Activated CD8-positive, alpha-beta memory T cell treated with anti-CD3 and anti-CD28 coated beads for 36 hours (primary cell): ENCODE measurements at regions not wholly inside any gene's neighbourhood (a gene's known extent, or its start where the extent isn't known, plus 50 kb on each side); places are given as distances from the start of the nearest gene placed in this dataset.

ENCODE experiments used
- CTCF ChIA-PET: fragments of 350-600 bp; sonication (Branson Sonifier 250); formaldehyde crosslinking; loops from one replicate; lab custom pipeline; 2021; ENCODE audit warnings: antibody characterized with exemption; lab: Charles Lee
- POLR2A ChIA-PET: fragments of 350-600 bp; sonication (Branson Sonifier 250); formaldehyde crosslinking; loops from one replicate; lab custom pipeline; 2021; ENCODE audit warnings: antibody characterized with exemption; lab: Charles Lee

DNA sequence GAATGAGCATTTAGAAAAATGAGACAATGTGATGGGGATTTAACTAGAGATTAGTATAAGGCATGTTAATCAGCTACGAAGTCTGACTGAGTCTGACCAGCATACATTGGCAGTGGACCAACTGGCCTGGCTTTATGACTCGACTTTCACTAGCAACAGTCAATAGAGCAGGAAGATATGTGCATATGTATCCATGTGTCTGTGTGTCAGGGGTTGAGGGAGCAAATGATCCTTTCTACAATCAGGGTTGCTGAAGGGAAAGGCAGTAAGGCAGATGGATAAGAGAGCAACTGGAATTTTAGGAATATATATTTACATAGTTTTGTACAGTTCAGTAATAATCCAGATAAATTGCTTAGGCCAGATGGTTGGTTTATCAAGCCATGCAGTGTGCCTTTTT, 645.6 kb downstream of the PLA2G4A start:
- POLR2A ChIA-PET = no interaction called here
- CTCF ChIA-PET = no interaction called here

DNA sequence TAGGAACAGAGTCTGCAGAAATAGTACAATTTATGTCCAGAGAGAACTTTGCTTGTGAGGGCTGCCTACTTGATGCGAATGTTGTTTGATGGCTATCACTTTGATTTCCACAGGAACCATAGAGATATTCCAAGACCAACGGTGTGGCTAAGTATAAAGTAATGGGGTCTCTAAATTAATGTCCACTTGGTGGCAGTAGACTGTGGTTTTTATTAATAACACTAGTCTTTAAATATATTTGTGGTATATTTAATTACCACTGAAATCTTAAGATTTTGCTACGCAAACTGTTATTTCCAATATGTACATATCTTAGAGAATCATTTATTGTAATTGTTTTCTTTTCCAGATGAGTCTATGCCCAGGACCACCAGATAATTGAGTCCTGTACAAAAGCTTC, 647.9 kb downstream of the PLA2G4A start:
- ChIA-PET POLR2A (no interaction called here), CTCF (no interaction called here)

DNA sequence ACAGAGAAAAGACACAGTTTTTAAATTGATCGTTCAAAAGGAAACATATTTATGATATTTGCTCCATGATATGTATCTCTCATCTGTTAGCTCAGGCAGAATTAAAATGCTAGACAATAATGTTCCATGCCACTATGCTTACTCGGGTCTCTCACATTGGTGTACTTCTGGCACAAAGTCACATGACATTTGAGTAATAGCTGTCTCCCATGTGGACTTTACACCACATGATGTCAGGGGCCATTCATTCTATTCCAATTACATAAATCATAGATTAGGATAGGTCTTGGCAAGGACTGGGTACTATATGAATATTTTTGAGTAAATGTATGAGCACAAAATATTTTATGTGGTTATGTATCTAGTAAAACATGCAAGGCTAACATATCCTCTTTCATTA, 648.4 kb downstream of the PLA2G4A start:
- ChIA-PET POLR2A (no interaction called here), CTCF (no interaction called here)

DNA sequence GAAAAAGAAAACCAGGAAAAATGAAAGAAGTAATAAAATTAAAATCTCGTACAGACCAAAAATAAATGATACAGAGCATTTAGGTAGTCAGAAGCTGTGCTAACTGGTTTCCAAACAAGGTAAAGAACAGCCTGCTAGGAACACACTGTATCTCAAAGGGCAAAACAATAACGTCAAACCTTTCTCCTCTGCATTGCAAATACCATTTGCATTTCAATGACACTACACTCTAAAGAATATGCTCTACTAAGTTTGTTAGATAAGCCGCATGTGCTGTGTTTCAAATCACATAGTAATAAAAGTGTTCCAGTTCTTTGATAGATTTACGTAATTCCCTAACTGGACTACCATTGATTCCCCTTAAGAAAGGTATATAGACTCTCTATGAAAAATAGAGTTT, 648.8 kb downstream of the PLA2G4A start:
- CTCF ChIA-PET = no interaction called here
- POLR2A ChIA-PET = no interaction called here

DNA sequence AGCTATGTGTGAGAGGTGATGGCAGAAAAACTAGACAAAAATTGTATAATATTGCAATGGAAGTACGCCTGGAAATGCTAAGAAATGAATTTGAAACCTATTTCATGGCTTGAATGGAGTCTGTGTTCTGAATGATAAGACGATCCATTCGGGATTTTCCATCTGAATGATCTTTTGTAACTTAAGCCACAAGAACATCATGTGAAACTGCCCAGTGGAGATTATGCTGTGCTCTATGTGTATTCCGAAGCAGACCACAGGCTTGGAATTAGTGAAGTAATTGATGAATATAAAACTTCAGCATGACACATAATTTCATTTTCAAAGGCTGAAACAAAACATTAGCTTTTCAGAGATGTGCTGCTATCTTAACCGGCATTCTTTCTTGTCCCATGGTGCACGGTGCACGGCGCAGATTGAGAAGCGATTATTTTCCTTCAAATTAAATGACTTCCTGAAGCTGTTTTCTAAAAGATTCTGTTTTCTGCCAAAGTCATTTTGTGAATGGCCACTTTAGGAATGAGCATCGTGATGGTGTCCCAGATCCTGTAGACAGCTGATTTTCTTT, 652.9 kb downstream of the PLA2G4A start:
- ChIA-PET CTCF (no interaction called here), POLR2A (no interaction called here)

DNA sequence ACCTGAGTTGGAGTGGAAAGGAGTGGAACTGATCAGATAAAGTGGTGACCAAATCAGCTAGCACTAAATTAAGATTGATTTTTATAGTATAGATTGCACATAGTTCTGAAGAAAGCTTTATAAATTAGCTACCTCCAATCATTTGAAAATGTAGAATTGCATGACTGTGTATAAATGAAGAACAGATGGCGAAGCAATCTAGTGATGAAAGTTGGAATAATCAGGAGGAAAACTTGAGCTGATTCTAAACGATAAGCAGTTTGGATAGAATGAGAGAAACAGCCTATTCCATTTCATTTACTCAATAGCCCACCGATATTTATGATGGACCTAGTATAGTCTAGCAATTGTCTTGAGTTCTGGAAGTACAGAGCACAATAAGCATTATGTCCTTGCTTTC, 661.5 kb downstream of the PLA2G4A start:
- ChIA-PET CTCF (no interaction called here), POLR2A (no interaction called here)

DNA sequence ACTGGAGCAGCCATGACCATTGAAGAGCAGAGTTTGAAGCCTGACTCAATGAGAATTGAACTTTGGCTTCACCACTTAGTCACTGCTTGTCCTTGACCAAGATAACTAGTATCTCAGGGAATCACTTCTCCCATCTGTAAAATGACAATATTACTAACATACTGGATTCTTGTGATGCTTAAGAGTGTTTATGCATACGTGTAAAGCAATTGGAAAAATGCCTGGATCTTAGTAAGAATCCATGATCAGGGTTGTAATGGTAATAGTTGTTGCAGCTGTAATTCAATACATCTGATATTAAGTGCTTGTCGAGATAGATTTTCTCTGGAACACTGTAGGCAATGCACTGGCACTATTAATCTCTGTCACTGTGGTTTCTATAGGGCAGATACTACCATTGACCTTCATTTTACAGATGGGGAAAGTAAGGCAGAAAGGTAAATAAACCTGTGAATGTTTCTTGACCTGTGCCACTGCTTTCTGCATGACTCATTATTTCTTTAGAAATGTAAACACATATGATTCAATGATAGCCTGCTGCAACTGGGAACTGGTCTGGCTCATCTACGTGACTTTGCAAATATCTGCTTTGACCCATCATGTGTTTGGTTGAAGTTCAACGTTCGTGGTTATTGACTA, 662.5 kb downstream of the PLA2G4A start:
- ChIA-PET CTCF (no interaction called here), POLR2A (no interaction called here)

DNA sequence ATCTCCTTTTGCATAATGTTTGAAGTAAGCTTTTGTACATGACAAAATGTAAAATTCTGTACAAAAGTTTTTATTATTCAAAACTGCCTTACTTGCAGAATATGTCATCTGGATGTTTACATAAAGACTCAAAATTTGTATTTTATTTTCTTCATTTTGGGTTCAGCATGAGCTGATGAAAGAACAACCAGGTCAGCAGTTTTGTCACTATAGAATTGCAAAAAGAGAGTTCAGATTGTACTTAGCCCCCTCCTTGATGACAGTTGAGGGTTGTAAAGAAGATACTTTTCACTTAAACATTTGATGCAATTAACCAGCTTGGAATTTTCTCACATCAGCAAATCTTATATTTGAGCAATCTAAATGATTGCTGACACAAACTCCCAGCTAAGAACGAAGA, 669.3 kb downstream of the PLA2G4A start:
- ChIA-PET POLR2A (no interaction called here), CTCF (no interaction called here)

DNA sequence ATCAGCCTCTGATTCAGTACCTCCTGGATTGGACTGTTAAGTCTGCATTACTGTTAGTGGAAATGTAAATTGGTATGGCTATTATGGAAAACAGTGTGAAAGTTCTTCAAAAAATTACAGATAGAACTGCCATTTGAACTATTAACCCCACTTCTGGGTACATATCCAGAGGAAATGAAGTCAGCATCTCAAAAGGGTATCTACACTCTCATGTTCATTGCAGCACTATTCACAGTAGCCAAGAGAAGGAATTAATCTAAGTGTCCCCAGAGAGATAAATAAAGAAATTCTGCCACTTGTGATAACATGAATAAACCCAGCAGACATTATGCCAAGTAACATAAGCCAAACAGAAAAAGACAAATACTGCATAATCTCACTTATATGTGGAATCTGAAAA, 676.0 kb downstream of the PLA2G4A start:
- ChIA-PET CTCF (no interaction called here), POLR2A (no interaction called here)

DNA sequence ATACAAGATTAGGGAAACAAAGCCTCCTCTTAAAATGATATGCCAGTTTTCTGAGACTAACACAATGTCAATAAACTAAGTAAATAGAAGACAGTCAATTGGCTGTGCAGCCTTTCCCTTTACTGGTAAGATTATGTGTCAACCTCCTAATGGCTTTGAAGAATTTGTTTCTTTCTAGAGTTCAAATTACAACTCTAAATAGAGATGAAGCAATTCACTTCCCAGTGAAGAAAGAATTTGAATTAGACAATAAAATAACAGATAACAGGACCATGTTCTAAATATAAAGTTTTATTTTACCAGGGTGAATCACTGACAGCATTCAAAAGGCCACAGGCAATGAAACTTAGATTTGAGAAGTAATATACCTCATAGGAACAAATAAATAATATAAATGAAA, 680.3 kb downstream of the PLA2G4A start:
- ChIA-PET POLR2A (no interaction called here), CTCF (no interaction called here)

DNA sequence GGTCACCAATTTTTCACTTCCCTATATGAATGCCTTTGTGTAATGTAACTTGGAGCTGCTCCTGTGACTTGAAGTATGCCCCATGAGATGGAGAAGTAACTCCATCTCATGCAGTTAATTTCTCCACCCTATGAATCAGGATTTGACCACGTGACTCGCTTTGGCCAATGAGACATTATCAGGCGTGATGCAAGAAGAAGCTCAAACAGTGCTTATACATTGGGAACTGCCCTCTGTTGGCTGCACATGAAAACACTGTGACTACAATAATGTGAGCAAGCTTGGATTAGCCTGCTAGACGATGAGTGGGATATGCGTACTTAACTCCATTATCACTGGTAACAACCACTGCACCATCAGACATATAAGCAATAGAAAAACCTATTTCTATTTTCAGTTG, 684.4 kb downstream of the PLA2G4A start:
- ChIA-PET POLR2A (no interaction called here), CTCF (no interaction called here)

DNA sequence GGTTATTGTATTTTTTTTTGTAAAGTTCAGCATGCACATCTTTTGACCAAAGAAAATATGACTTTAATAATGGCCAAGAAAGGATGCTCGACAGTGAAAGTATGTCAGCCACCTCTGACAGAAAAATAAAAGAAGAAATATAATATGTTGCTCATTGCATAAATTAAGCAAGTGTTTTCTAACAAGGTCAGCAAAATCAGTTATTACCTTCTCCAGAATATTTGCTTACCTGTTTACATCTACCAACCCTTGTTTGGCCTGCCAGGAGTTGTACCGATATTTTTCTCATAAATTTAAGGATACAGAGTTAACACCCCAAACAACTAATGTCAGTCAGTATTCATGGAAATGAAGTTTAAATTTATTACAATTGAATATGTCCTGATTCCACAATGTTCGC, 685.4 kb downstream of the PLA2G4A start:
- CTCF ChIA-PET = no interaction called here
- POLR2A ChIA-PET = no interaction called here

DNA sequence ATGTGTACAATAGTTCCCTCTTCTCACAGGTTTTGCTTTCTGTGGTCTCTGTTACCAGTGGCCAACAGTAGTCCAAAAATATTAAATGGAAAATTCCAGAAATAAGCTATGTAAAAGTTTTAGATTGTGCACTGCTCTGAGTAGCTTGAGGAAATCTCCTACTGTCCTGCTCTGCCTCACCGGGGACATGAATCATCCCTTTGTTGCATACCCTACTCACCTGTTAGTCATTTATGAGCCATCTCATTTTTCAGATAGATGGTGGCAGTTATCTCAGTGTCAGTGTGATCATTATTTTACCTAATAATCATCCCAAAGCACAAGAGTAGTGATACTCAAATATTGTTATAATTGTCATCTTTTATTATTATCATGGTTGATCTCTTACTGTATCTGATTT, 688.1 kb downstream of the PLA2G4A start:
- CTCF ChIA-PET = no interaction called here
- POLR2A ChIA-PET = no interaction called here

DNA sequence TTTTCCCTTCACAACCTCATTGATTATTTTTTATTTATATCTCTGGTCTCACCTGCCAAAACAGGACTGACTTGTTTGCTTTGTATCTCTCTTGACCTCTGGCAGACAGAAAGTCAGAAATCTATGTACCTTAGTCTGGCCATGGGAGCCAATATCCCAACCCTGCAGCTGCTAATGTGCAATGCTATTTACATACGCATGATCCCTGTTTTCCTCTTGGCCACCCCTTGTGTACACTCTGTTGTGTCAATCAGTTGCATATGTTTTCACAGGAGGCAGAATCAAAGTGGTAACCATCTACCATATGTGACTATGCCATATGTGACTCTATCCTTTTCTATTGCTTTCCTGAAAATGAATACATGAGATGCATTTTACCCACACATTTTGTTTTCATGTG, 688.8 kb downstream of the PLA2G4A start:
- POLR2A ChIA-PET = no interaction called here
- CTCF ChIA-PET = no interaction called here

DNA sequence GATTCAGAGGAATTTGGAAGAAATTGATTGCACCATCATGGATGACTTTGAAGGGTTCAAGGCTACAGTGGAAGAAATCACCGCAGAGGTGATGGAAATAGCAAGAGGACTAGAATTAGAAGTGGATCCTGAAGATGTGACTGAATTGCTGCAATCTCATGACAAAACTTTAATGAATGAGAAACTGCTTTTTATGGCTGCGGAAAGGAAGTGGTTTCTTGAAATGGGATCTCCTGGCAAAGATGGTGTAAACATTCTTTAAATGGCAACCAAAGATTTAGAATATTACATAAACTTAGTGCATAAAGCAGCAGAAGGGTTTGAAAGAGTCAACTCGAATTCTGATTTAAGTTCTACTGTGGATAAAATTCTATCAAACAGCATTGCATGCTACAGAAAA, 698.6 kb downstream of the PLA2G4A start:
- CTCF ChIA-PET = no interaction called here
- POLR2A ChIA-PET = no interaction called here

DNA sequence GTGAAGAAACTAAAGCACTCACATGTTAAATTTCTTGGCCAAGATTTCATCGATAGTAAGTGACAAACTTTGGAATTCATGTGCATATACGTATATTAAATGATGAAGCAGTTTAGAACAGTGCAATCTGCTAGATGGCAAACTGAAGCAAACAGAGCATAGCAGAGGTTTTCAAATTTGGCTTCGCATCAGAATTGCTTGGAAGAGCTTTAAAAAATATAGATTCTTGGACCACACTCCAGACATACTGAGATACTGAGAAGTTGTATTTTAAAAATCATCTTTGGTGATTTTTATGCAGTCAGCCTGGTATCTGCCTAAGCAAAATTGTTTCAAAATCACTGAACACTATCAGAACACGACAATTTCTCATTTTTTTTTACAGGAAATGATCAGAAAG, 709.2 kb downstream of the PLA2G4A start:
- ChIA-PET CTCF (no interaction called here), POLR2A (no interaction called here)

DNA sequence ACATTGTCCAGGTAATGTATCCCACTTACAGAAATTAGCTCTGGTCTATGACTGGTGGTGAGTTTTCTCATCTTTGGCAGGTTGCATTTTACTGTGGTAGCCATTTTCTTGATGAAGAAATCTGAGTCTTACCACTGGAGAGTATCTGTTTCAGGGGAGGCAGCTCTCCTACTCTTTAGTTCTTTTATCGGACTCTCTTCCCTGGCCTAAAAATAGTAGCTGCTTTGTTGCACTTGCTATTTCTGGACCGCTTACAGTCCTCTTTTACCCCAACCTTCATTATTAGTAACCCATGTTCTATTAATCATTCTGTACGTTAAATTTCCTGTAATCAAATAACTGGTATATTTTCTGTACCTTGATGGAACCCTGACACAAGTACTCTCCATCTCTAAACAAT, 720.8 kb downstream of the PLA2G4A start:
- ChIA-PET POLR2A (no interaction called here), CTCF (no interaction called here)

DNA sequence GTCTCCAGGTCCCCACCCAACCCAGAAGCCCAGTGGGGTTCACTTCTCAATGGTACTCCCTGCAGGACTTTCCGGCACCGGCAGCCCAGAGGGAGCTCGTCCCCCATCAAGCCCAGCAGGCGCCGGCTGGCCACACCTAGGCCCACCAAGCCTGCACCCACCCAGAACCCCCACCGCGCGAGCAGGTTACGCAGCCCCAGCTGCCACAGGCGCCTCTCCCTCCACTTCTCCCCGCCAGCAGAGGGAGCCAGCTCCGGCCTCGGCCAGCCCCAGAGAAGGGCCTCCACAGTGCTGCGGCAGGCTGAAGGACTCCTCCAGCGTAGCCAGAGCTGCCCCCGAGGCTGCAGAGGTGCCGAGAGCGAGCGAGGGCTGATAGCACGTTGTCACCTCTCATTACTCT, 722.3 kb downstream of the PLA2G4A start:
- POLR2A ChIA-PET = no interaction called here
- CTCF ChIA-PET = no interaction called here

DNA sequence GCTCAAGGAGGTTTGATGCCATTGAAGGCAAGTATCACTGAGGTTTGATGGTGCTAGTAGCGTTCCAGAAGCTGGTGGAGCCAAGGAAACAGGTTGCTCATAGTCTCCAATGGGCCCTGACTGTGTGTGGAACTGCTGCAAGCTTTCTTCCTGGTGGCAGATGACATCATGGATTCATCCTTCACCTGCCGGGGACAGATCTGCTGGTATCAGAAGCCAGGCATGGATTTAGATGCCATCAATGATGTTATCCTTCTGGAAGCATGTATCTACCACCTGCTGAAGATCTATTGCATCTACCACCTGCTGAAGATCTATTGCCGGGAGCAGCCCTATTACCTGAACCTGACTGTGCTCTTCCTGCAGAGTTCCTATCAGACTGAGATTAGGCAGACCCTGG, 734.4 kb downstream of the PLA2G4A start:
- POLR2A ChIA-PET = no interaction called here
- CTCF ChIA-PET = no interaction called here

DNA sequence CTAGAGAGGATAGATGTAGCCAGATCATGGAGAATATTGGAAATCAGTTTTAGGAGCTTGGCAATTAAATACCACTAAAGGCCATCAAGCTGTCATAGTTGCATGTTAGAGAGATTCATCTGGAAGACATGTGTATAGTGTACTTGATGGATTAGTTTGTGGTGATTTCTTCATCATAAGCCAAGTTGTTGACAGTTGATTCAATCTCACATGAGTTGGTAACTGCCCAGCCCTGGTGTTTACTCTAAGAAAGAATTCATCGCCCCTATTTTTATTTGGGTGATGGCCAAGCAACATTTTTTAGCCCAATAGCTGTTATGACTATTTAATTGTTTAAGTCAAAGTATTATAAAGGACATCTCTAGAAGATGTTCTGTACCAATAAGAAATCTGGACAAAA, 737.6 kb downstream of the PLA2G4A start:
- POLR2A ChIA-PET = no interaction called here

DNA sequence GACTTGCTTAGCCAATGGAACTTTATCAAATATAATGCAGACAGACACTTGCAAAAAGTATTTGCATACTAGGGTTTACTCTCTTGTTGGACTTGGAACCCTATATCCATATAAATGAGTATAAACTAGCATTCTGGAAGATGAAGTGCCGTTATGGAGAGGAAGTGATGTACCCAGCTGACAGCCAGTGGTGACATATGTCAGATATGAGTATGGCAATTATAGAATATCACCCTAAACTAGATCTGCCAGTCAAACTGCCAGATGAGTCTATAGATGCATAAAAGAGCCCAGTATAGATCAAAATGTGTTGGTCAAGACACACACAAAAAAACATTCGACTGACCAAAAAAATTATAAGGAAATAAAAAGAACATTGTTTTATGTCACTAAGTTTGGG, 739.3 kb downstream of the PLA2G4A start:
- POLR2A ChIA-PET = no interaction called here
- CTCF ChIA-PET = no interaction called here

More for the DNA sequence above, 737.6 kb downstream of the PLA2G4A start:
- CTCF ChIA-PET = no interaction called here

DNA sequence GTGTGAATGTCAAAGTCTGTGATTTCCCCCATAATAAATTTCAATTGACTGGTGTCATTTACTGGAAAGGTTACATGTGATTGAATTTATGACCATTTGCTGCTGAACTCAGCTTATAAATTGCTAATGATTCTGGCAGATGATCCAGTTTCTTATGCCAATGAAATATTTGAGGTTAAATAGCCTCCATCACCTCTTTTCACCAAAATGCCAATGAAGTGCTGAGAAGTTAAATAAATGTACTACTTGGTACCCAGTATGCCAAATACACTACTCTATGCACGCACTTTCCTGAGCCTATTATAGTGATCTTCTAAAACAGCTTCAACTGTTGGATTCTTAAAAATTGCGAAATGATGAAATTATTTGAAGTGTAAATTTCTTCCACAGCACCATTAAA, 741.4 kb downstream of the PLA2G4A start:
- ChIA-PET CTCF (no interaction called here), POLR2A (no interaction called here)
